ENCODE measurements at regions not wholly inside any gene's neighbourhood (a gene's known extent, or its start where the extent isn't known, plus 50 kb on each side); places are given as distances from the start of the nearest gene placed in this dataset.
"Not testable (repeated sequence)": the region's sequence is repeated elsewhere in the genome, so short reads cannot be mapped to it uniquely, and the experiment has no call there.

- not testable (repeated sequence) for DNase-seq
Observed at GRCh38 chr15:84094720-84095119, 140.9 kb upstream of the GOLGA6L4 start.

GRCh38 chr15:84097053-84097452 lies 138.5 kb upstream of the GOLGA6L4 start:
- DNase-seq = not testable (repeated sequence)

- DNase-seq = no peak
Observed at GRCh38 chr15:84098604-84099003, 137.0 kb upstream of the GOLGA6L4 start.

GRCh38 chr15:84099181-84099580 lies 136.4 kb upstream of the GOLGA6L4 start:
- DNase-seq = peak in 1 of 58 donors; percentile 10

GRCh38 chr15:84103345-84103744 lies 132.2 kb upstream of the GOLGA6L4 start:
- no peak for DNase-seq

- DNase-seq = no peak
Observed at GRCh38 chr15:84104853-84105252, 130.7 kb upstream of the GOLGA6L4 start.

GRCh38 chr15:84108728-84109127 lies 126.8 kb upstream of the GOLGA6L4 start:
- no peak for DNase-seq

GRCh38 chr15:84111575-84111974 lies 124.0 kb upstream of the GOLGA6L4 start:
- DNase-seq = no peak

- no peak for DNase-seq
Observed at GRCh38 chr15:84112025-84112424, 123.5 kb upstream of the GOLGA6L4 start.

GRCh38 chr15:84113919-84114318 lies 121.7 kb upstream of the GOLGA6L4 start:
- no peak for DNase-seq

- DNase-seq = not testable (repeated sequence)
Observed at GRCh38 chr15:84114680-84115079, 120.9 kb upstream of the GOLGA6L4 start.

- not testable (repeated sequence) for DNase-seq
Observed at GRCh38 chr15:84119351-84119750, 116.2 kb upstream of the GOLGA6L4 start.

- not testable (repeated sequence) for DNase-seq
Observed at GRCh38 chr15:84120903-84121302, 114.7 kb upstream of the GOLGA6L4 start.

GRCh38 chr15:84128706-84129105 lies 106.9 kb upstream of the GOLGA6L4 start:
- DNase-seq = not testable (repeated sequence)

GRCh38 chr15:84130098-84130831 lies 105.3 kb upstream of the GOLGA6L4 start:
- not testable (repeated sequence) for DNase-seq

GRCh38 chr15:84135931-84136456 lies 99.6 kb upstream of the GOLGA6L4 start:
- DNase-seq = not testable (repeated sequence)

GRCh38 chr15:84142888-84143337 lies 92.7 kb upstream of the GOLGA6L4 start:
- peak in 42 of 58 donors; percentile 5 to 76 (median 40) for DNase-seq

- no peak for DNase-seq
Observed at GRCh38 chr15:84143753-84144314, 91.7 kb upstream of the GOLGA6L4 start.

GRCh38 chr15:84144946-84145345 lies 90.6 kb upstream of the GOLGA6L4 start:
- DNase-seq = peak in 13 of 58 donors; percentile 2 to 37 (median 16)

- DNase-seq = not testable (repeated sequence)
Observed at GRCh38 chr15:84146299-84146698, 89.3 kb upstream of the GOLGA6L4 start.

- not testable (repeated sequence) for DNase-seq
Observed at GRCh38 chr15:84147307-84147706, 88.3 kb upstream of the GOLGA6L4 start.

- no peak for DNase-seq
Observed at GRCh38 chr15:84151205-84151931, 84.2 kb upstream of the GOLGA6L4 start.

Data from anterior cingulate cortex (tissue), 58 donors.